ENCODE measurements at regions not wholly inside any gene's neighbourhood (a gene's known extent, or its start where the extent isn't known, plus 50 kb on each side); places are given as distances from the start of the nearest gene placed in this dataset.

DNA sequence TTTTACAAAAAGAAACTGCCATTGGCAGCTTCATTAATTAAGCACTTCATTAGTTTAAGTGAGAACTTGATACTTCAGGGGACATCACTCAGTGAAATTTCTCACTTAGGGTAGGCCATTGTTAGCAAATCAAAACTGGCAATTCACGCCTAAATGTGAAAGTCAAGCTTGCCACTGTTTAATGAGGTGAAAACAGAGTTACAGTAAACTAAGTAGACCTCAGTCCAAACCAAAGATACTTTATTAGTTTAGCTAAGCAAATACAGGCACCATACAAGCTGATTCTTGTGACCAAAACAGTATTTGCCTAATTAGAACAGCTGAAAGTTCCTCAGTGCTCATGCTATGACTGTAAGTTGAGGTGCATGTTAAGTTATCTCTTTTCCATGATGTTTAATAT lies 176.5 kb upstream of the CPNE8 start:
- WGBS, 2 donors: 82 to 90% methylated on average over 1 of the region's 1 CpG
- DNase-seq: no peak
- Histone ChIP-seq H3K36me3 (ENCODE audit: control insufficient read depth in 4 of 4, insufficient read depth in 4 of 4, low read length in 4 of 4) (no peaks in the 10 kb centered on the region), H3K4me3 (no peak overlapping the region), H3K27me3 (ENCODE audit: control insufficient read depth in 3 of 3, insufficient read depth in 3 of 3, low read length in 2 of 3) (no peaks in the 10 kb centered on the region), H3K4me1 (ENCODE audit: control insufficient read depth in 5 of 5, insufficient read depth in 5 of 5, low read length in 5 of 5) (no peaks in the 10 kb centered on the region), H3K9ac (ENCODE audit: insufficient read depth in 1 of 2, low read length in 2 of 2) (no peak overlapping the region), H3K9me3 (ENCODE audit: control insufficient read depth in 4 of 4, insufficient read depth in 3 of 4, low read length in 3 of 4) (no peaks in the 10 kb centered on the region), H3K27ac (ENCODE audit: low read depth in 1 of 2, low read length in 1 of 2) (no peak overlapping the region)
- ATAC-seq (ENCODE audit: insufficient read depth, low FRiP score): no peak
- TF ChIP-seq CTCF (IDR thresholded peaks at IDR 0.05; ENCODE audit: control extremely low read depth, extremely low read depth): no peak

GRCh38 chr12:39077226-39077625 lies 171.8 kb upstream of the CPNE8 start:
- no peak for ATAC-seq (ENCODE audit: insufficient read depth, low FRiP score)
- H3K27me3 ChIP-seq (ENCODE audit: control insufficient read depth in 3 of 3, insufficient read depth in 3 of 3, low read length in 2 of 3): no peaks in the 10 kb centered on the region
- H3K4me1 ChIP-seq (ENCODE audit: control insufficient read depth in 5 of 5, insufficient read depth in 5 of 5, low read length in 5 of 5): no peaks in the 10 kb centered on the region
- no peak for TF ChIP-seq CTCF (IDR thresholded peaks at IDR 0.05; ENCODE audit: control extremely low read depth, extremely low read depth)
- no peaks in the 10 kb centered on the region for H3K36me3 ChIP-seq (ENCODE audit: control insufficient read depth in 4 of 4, insufficient read depth in 4 of 4, low read length in 4 of 4)
- H3K27ac ChIP-seq (ENCODE audit: low read depth in 1 of 2, low read length in 1 of 2): no peak overlapping the region
- H3K4me3 ChIP-seq: no peak overlapping the region
- no peak for DNase-seq
- H3K9ac ChIP-seq (ENCODE audit: insufficient read depth in 1 of 2, low read length in 2 of 2): no peak overlapping the region
- H3K9me3 ChIP-seq (ENCODE audit: control insufficient read depth in 4 of 4, insufficient read depth in 3 of 4, low read length in 3 of 4): no peaks in the 10 kb centered on the region
- WGBS, 2 donors: 77 to 82% methylated on average over 2 of the region's 2 CpGs

- no peak overlapping the region for H3K9ac ChIP-seq (ENCODE audit: insufficient read depth in 1 of 2, low read length in 2 of 2)
- DNase-seq (no peak), ATAC-seq (ENCODE audit: insufficient read depth, low FRiP score) (no peak)
- no peak overlapping the region for H3K4me3 ChIP-seq
- H3K27me3 ChIP-seq (ENCODE audit: control insufficient read depth in 3 of 3, insufficient read depth in 3 of 3, low read length in 2 of 3): no peaks in the 10 kb centered on the region
- no peak overlapping the region for H3K27ac ChIP-seq (ENCODE audit: low read depth in 1 of 2, low read length in 1 of 2)
- no peaks in the 10 kb centered on the region for H3K9me3 ChIP-seq (ENCODE audit: control insufficient read depth in 4 of 4, insufficient read depth in 3 of 4, low read length in 3 of 4)
- H3K36me3 ChIP-seq (ENCODE audit: control insufficient read depth in 4 of 4, insufficient read depth in 4 of 4, low read length in 4 of 4): no peaks in the 10 kb centered on the region
- no peak for TF ChIP-seq CTCF (IDR thresholded peaks at IDR 0.05; ENCODE audit: control extremely low read depth, extremely low read depth)
- H3K4me1 ChIP-seq (ENCODE audit: control insufficient read depth in 5 of 5, insufficient read depth in 5 of 5, low read length in 5 of 5): no peaks in the 10 kb centered on the region
- 58 to 68% methylated on average over 2 of the region's 2 CpGs for WGBS, 2 donors
Measured at GRCh38 chr12:39074063-39074462, 168.7 kb upstream of the CPNE8 start.

- TF ChIP-seq CTCF (IDR thresholded peaks at IDR 0.05; ENCODE audit: control extremely low read depth, extremely low read depth): no peak
- no peaks in the 10 kb centered on the region for H3K36me3 ChIP-seq (ENCODE audit: control insufficient read depth in 4 of 4, insufficient read depth in 4 of 4, low read length in 4 of 4)
- DNase-seq: no peak
- no peak overlapping the region for H3K27ac ChIP-seq (ENCODE audit: low read depth in 1 of 2, low read length in 1 of 2)
- no peak overlapping the region for H3K9ac ChIP-seq (ENCODE audit: insufficient read depth in 1 of 2, low read length in 2 of 2)
- no peak for ATAC-seq (ENCODE audit: insufficient read depth, low FRiP score)
- WGBS, 2 donors: 64 to 75% methylated on average over 2 of the region's 2 CpGs
- H3K27me3 ChIP-seq (ENCODE audit: control insufficient read depth in 3 of 3, insufficient read depth in 3 of 3, low read length in 2 of 3): no peaks in the 10 kb centered on the region
- no peaks in the 10 kb centered on the region for H3K9me3 ChIP-seq (ENCODE audit: control insufficient read depth in 4 of 4, insufficient read depth in 3 of 4, low read length in 3 of 4)
- H3K4me3 ChIP-seq: no peak overlapping the region
- no peaks in the 10 kb centered on the region for H3K4me1 ChIP-seq (ENCODE audit: control insufficient read depth in 5 of 5, insufficient read depth in 5 of 5, low read length in 5 of 5)
Measured at GRCh38 chr12:39072658-39073057, 167.3 kb upstream of the CPNE8 start.
